ENCODE measurements at regions not wholly inside any gene's neighbourhood (a gene's known extent, or its start where the extent isn't known, plus 50 kb on each side); places are given as distances from the start of the nearest gene placed in this dataset.

DNA sequence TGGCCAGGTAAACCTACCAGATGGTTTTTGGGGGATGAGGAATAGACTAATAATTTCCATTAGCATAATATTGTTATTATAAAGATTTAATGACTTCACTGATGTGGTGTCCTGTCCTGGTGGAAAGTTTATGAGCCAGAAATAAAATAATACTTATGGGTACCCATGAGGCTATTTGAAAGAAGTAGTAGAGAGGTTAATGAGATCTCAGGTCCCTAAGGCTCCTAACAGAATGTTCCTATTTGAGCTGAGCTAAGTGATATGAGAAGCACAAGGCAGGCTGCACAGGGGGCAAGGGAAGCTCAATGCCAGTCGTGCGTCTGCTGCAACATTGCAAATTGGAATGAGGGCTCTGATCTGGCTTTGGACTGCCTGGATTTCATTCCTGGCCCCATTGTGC is 174.1 kb downstream of the BMP2 start:
- TF ChIP-seq, protein P1, sequence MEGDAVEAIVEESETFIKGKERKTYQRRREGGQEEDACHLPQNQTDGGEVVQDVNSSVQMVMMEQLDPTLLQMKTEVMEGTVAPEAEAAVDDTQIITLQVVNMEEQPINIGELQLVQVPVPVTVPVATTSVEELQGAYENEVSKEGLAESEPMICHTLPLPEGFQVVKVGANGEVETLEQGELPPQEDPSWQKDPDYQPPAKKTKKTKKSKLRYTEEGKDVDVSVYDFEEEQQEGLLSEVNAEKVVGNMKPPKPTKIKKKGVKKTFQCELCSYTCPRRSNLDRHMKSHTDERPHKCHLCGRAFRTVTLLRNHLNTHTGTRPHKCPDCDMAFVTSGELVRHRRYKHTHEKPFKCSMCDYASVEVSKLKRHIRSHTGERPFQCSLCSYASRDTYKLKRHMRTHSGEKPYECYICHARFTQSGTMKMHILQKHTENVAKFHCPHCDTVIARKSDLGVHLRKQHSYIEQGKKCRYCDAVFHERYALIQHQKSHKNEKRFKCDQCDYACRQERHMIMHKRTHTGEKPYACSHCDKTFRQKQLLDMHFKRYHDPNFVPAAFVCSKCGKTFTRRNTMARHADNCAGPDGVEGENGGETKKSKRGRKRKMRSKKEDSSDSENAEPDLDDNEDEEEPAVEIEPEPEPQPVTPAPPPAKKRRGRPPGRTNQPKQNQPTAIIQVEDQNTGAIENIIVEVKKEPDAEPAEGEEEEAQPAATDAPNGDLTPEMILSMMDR (IDR thresholded peaks at IDR 0.05): no peak
- TF ChIP-seq RFX5 (IDR thresholded peaks at IDR 0.05; ENCODE audit: low read length): no peak
- no peak for TF ChIP-seq EP300 (IDR thresholded peaks at IDR 0.05; ENCODE audit: borderline replicate concordance in 1 of 2, low read depth in 1 of 2, low read length in 1 of 2)
- TF ChIP-seq, protein P2, sequence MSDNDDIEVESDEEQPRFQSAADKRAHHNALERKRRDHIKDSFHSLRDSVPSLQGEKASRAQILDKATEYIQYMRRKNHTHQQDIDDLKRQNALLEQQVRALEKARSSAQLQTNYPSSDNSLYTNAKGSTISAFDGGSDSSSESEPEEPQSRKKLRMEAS (IDR thresholded peaks at IDR 0.05; ENCODE audit: low read depth): no peak
